ENCODE measurements at regions not wholly inside any gene's neighbourhood (a gene's known extent, or its start where the extent isn't known, plus 50 kb on each side); places are given as distances from the start of the nearest gene placed in this dataset.
A peak's percentile ranks its signal among the peaks of the same experiment; 100 is the strongest.

GRCh38 chr9:136608348-136609159 lies 54.2 kb upstream of the EGFL7 start:
- Mint-ChIP-seq H3K4me1 (peaks cover 19% of the 10 kb centered on the region), H3K27me3 (ENCODE audit: low read depth) (no peaks in the 10 kb centered on the region), H3K27ac (ENCODE audit: unreplicated experiment) (peak overlapping the region; percentile 39), H3K36me3 (ENCODE audit: low read depth) (no peaks in the 10 kb centered on the region), H3K9me3 (no peaks in the 10 kb centered on the region), H3K4me3 (no peak overlapping the region)
- no peak for DNase-seq (ENCODE audit: low read depth, low spot score)
- no peak for TF ChIP-seq CTCF (conservative IDR thresholded peaks at IDR 0.05)

- TF ChIP-seq CTCF (conservative IDR thresholded peaks at IDR 0.05) = no peak
- no peaks in the 10 kb centered on the region for H3K9me3 Mint-ChIP-seq
- no peak overlapping the region for H3K4me3 Mint-ChIP-seq
- H3K27ac Mint-ChIP-seq (ENCODE audit: unreplicated experiment) = no peak overlapping the region
- peaks cover 22% of the 10 kb centered on the region for H3K4me1 Mint-ChIP-seq
- DNase-seq (ENCODE audit: low read depth, low spot score) = no peak
- H3K36me3 Mint-ChIP-seq (ENCODE audit: low read depth) = no peaks in the 10 kb centered on the region
- no peaks in the 10 kb centered on the region for H3K27me3 Mint-ChIP-seq (ENCODE audit: low read depth)
These were observed 55.3 kb upstream of the EGFL7 start for GRCh38 chr9:136607334-136607919.

GRCh38 chr9:136606687-136607333 lies 55.9 kb upstream of the EGFL7 start:
- no peak for DNase-seq (ENCODE audit: low read depth, low spot score)
- peak overlapping the region; percentile 43 for H3K27ac Mint-ChIP-seq (ENCODE audit: unreplicated experiment)
- no peak for TF ChIP-seq CTCF (conservative IDR thresholded peaks at IDR 0.05)

GRCh38 chr9:136605988-136606660 lies 56.6 kb upstream of the EGFL7 start:
- Mint-ChIP-seq H3K27me3 (ENCODE audit: low read depth) (no peaks in the 10 kb centered on the region), H3K27ac (ENCODE audit: unreplicated experiment) (peak overlapping the region; percentile 43), H3K36me3 (ENCODE audit: low read depth) (no peaks in the 10 kb centered on the region), H3K4me1 (peaks cover 25% of the 10 kb centered on the region), H3K9me3 (no peaks in the 10 kb centered on the region), H3K4me3 (no peak overlapping the region)
- no peak for TF ChIP-seq CTCF (conservative IDR thresholded peaks at IDR 0.05)
- no peak for DNase-seq (ENCODE audit: low read depth, low spot score)

More at GRCh38 chr9:136606687-136607333, 55.9 kb upstream of the EGFL7 start:
- Mint-ChIP-seq H3K4me3 (no peak overlapping the region), H3K27me3 (ENCODE audit: low read depth) (no peaks in the 10 kb centered on the region), H3K4me1 (peaks cover 24% of the 10 kb centered on the region), H3K9me3 (no peaks in the 10 kb centered on the region), H3K36me3 (ENCODE audit: low read depth) (no peaks in the 10 kb centered on the region)

GRCh38 chr9:136604823-136605525 lies 57.7 kb upstream of the EGFL7 start:
- no peak overlapping the region for H3K27ac Mint-ChIP-seq (ENCODE audit: unreplicated experiment)
- no peaks in the 10 kb centered on the region for H3K36me3 Mint-ChIP-seq (ENCODE audit: low read depth)
- H3K9me3 Mint-ChIP-seq = no peaks in the 10 kb centered on the region
- no peaks in the 10 kb centered on the region for H3K27me3 Mint-ChIP-seq (ENCODE audit: low read depth)
- TF ChIP-seq CTCF (conservative IDR thresholded peaks at IDR 0.05) = no peak
- H3K4me1 Mint-ChIP-seq = peaks cover 32% of the 10 kb centered on the region
- H3K4me3 Mint-ChIP-seq = no peak overlapping the region
- DNase-seq (ENCODE audit: low read depth, low spot score) = no peak
